H1 (cell line): ENCODE measurements at regions not wholly inside any gene's neighbourhood (a gene's known extent, or its start where the extent isn't known, plus 50 kb on each side); places are given as distances from the start of the nearest gene placed in this dataset.

Source experiments
- CTCF ChIA-PET: fragments of 300-600 bp; sonication (Branson Sonifier 250); formaldehyde crosslinking; loops from one replicate; lab custom pipeline; 2021; ENCODE audit not compliant: partially characterized antibody; lab: Charles Lee
- POLR2A ChIA-PET: fragments of 300-600 bp; sonication (Branson Sonifier 250); formaldehyde crosslinking; loops from one replicate; lab custom pipeline; 2021; ENCODE audit warnings: inconsistent platforms; ENCODE audit not compliant: partially characterized antibody; lab: Charles Lee
- DNase-seq, 2 experiments: peaks; one replicate each; pipeline versions ENCODE4 v3.0.0 to v3.0.0-alpha.2; 2010 to 2022; ENCODE audit warnings: low spot score in 2 of 2, low read depth in 1 of 2, mixed read lengths in 1 of 2
- FAIRE-seq: peaks from 2 replicates; lab custom pipeline; 2011; peaks lifted over from hg19 to GRCh38; lab: Jason Lieb, UNC
- H2AFZ ChIP-seq: 2 replicates; pipeline ENCODE4 v1.8.1; 2012; ENCODE audit warnings: low read length, inconsistent platforms
- H2AK5ac ChIP-seq: 2 replicates; pipeline ENCODE4 v1.6.1; 2013; ENCODE audit warnings: low read depth, low read length
- H2BK120ac ChIP-seq: replicated peaks from 2 replicates; pipeline ENCODE3; 2013; ENCODE audit warnings: low read depth, low read length, inconsistent platforms
- H2BK12ac ChIP-seq: 2 replicates; pipeline ENCODE4 v1.6.1; 2013; ENCODE audit warnings: low read depth, low read length
- H2BK15ac ChIP-seq: 2 replicates; pipeline ENCODE4 v1.6.1; 2013; ENCODE audit warnings: low read length
- H2BK20ac ChIP-seq: 2 replicates; pipeline ENCODE4 v1.6.1; 2013; ENCODE audit warnings: low read length
- H2BK5ac ChIP-seq: 2 replicates; pipeline ENCODE4 v1.6.1; 2013; ENCODE audit warnings: low read depth, low read length
- H3K14ac ChIP-seq: 2 replicates; pipeline ENCODE4 v1.6.1; 2013; ENCODE audit warnings: inconsistent platforms; ENCODE audit not compliant: insufficient read length
- H3K18ac ChIP-seq: 2 replicates; pipeline ENCODE4 v1.6.1; 2013; ENCODE audit warnings: low read length; ENCODE audit errors: extremely low read depth
- H3K23ac ChIP-seq: 2 replicates; pipeline ENCODE4 v1.6.1; 2013; ENCODE audit warnings: inconsistent platforms; ENCODE audit not compliant: insufficient read length
- H3K23me2 ChIP-seq: 2 replicates; pipeline ENCODE4 v1.6.1; 2013; ENCODE audit warnings: low read depth, low read length
- H3K27ac ChIP-seq: 2 replicates; pipeline ENCODE4 v1.6.1; 2011; ENCODE audit warnings: low read depth, low read length, inconsistent platforms
- H3K27me3 ChIP-seq, 4 experiments: replicated peaks in 1 of 4; 1 replicate in 1 of 4; 2 replicates in 3 of 4; pipeline versions ENCODE4 v1.6.1 to v1.8.1; 2011 to 2013; ENCODE audit warnings: low read length in 3 of 4, mild to moderate bottlenecking in 3 of 4, inconsistent platforms in 2 of 4, mixed read lengths in 2 of 4, moderate library complexity in 1 of 4; ENCODE audit not compliant: control insufficient read depth in 3 of 4, insufficient read depth in 3 of 4; ENCODE audit errors: extremely low read depth in 1 of 4
- H3K36me3 ChIP-seq, 4 experiments: 2 replicates each; pipeline versions ENCODE4 v1.6.1 to v1.8.1; 2011 to 2013; ENCODE audit warnings: mild to moderate bottlenecking in 4 of 4, low read length in 3 of 4, moderate library complexity in 2 of 4, control low read depth in 1 of 4, inconsistent platforms in 1 of 4; ENCODE audit not compliant: insufficient read depth in 4 of 4, control insufficient read depth in 2 of 4
- H3K4ac ChIP-seq: replicated peaks from 2 replicates; pipeline ENCODE3; 2013; ENCODE audit warnings: low read length, low read depth, mixed read lengths, inconsistent platforms; ENCODE audit not compliant: insufficient read length
- H3K4me1 ChIP-seq, 4 experiments: replicated peaks in 1 of 4; 1 replicate in 1 of 4; 2 replicates in 3 of 4; pipeline versions ENCODE4 v1.6.1 to v1.8.1; 2011 to 2013; ENCODE audit warnings: low read length in 3 of 4, inconsistent platforms in 2 of 4, mixed read lengths in 1 of 4; ENCODE audit not compliant: insufficient read depth in 4 of 4, control insufficient read depth in 3 of 4
- H3K4me2 ChIP-seq, 2 experiments: 2 replicates each; pipeline versions ENCODE4 v1.6.1 to v1.8.1; 2011 to 2013; ENCODE audit warnings: low read depth in 2 of 2, low read length in 2 of 2, control low read depth in 1 of 2, inconsistent platforms in 1 of 2, mild to moderate bottlenecking in 1 of 2; ENCODE audit not compliant: insufficient read depth in 1 of 2
- H3K4me3 ChIP-seq, 4 experiments: fragments of 200-600, 300-600 bp in 1 of 4; sonication (generic), shearing (Covaris generic), sonication (Bioruptor Twin) in 1 of 4; 2 replicates each; pipeline versions ENCODE4 v1.5.1 to v1.8.1; 2011 to 2016; ENCODE audit warnings: low read length in 4 of 4, low read depth in 3 of 4, control low read depth in 2 of 4, inconsistent platforms in 2 of 4, mild to moderate bottlenecking in 2 of 4, mixed read lengths in 1 of 4, moderate library complexity in 1 of 4; ENCODE audit not compliant: insufficient read depth in 2 of 4; ENCODE audit errors: extremely low read depth in 1 of 4
- H3K56ac ChIP-seq: replicated peaks from 2 replicates; pipeline ENCODE3; 2013; ENCODE audit warnings: low read depth, mild to moderate bottlenecking, mixed read lengths, low read length, inconsistent platforms; ENCODE audit not compliant: insufficient read length
- H3K79me1 ChIP-seq: 2 replicates; pipeline ENCODE4 v1.6.1; 2013; ENCODE audit warnings: low read depth, low read length, control low read depth
- H3K79me2 ChIP-seq, 2 experiments: 2 replicates each; pipeline versions ENCODE4 v1.6.1 to v1.8.1; 2012 to 2013; ENCODE audit warnings: low read length in 2 of 2, mild to moderate bottlenecking in 2 of 2, inconsistent platforms in 1 of 2; ENCODE audit not compliant: insufficient read depth in 2 of 2, control insufficient read depth in 1 of 2
- H3K9ac ChIP-seq, 4 experiments: replicated peaks in 1 of 4; 1 replicate in 1 of 4; 2 replicates in 3 of 4; pipeline versions ENCODE4 v1.6.1 to v1.8.1; 2011 to 2013; ENCODE audit warnings: low read depth in 3 of 4, low read length in 3 of 4, control low read depth in 2 of 4, mild to moderate bottlenecking in 2 of 4, moderate library complexity in 2 of 4, inconsistent platforms in 1 of 4; ENCODE audit errors: extremely low read depth in 1 of 4
- H3K9me3 ChIP-seq, 2 experiments: 2 replicates each; pipeline versions ENCODE4 v1.6.1 to v1.8.1; 2012 to 2013; ENCODE audit warnings: mild to moderate bottlenecking in 2 of 2, moderate library complexity in 2 of 2, control low read depth in 1 of 2, inconsistent platforms in 1 of 2, low read depth in 1 of 2, low read length in 1 of 2, mixed read lengths in 1 of 2; ENCODE audit not compliant: insufficient read depth in 2 of 2
- H4K20me1 ChIP-seq, 2 experiments: replicated peaks in 1 of 2; 2 replicates each; pipeline versions ENCODE3 to v1.8.1; 2011 to 2013; ENCODE audit warnings: inconsistent platforms in 2 of 2, low read length in 2 of 2, mild to moderate bottlenecking in 1 of 2; ENCODE audit not compliant: insufficient read depth in 2 of 2, control insufficient read depth in 1 of 2
- H4K5ac ChIP-seq: 2 replicates; pipeline ENCODE4 v1.6.1; 2013; ENCODE audit warnings: low read length, low read depth, mixed read lengths, inconsistent platforms; ENCODE audit not compliant: insufficient read length
- H4K8ac ChIP-seq: 2 replicates; pipeline ENCODE4 v1.8.0; 2013; ENCODE audit warnings: mild to moderate bottlenecking, moderate library complexity, low read length, inconsistent platforms; ENCODE audit not compliant: insufficient read depth; ENCODE audit errors: extremely low read depth
- H4K91ac ChIP-seq: replicated peaks from 2 replicates; pipeline ENCODE3; 2013; ENCODE audit warnings: low read length, mixed read lengths, inconsistent platforms; ENCODE audit not compliant: insufficient read length
- NANOG ChIP-seq: IDR thresholded peaks from 2 replicates; pipeline ENCODE4 v1.6.1; 2011; ENCODE audit warnings: low read length, low read depth, mild to moderate bottlenecking, inconsistent platforms; ENCODE audit not compliant: insufficient read depth, poor library complexity, severe bottlenecking
- SIN3A ChIP-seq, 2 experiments: IDR thresholded peaks in 1 of 2; conservative IDR thresholded peaks in 1 of 2; 2 replicates each; pipeline ENCODE4 v1.6.1; 2011 to 2012; ENCODE audit warnings: low read length in 2 of 2, improper control_type of control experiment in 1 of 2, low read depth in 1 of 2, mild to moderate bottlenecking in 1 of 2
- TEAD4 ChIP-seq: IDR thresholded peaks from 2 replicates; pipeline ENCODE4 v1.6.1; 2012; ENCODE audit warnings: low read depth, low read length, inconsistent platforms, mixed read lengths
- WGBS, 2 experiments: shearing (Covaris generic) in 1 of 2; methylation state at CpG; one replicate each; pipeline versions ENCODE4 v1.1.6 to v1.1.7; 2013 to 2015; ENCODE audit warnings: low lambda C conversion rate in 2 of 2, mixed read lengths in 2 of 2, inconsistent platforms in 1 of 2, low coverage in 1 of 2, missing lambda C conversion rate in 1 of 2; ENCODE audit not compliant: insufficient replicate concordance in 2 of 2, insufficient coverage in 1 of 2, insufficient read length in 1 of 2; ENCODE audit errors: extremely low coverage in 1 of 2, missing lambda C conversion rate in 1 of 2; 5-methylcytosine and 5-hydroxymethylcytosine counted together

DNA sequence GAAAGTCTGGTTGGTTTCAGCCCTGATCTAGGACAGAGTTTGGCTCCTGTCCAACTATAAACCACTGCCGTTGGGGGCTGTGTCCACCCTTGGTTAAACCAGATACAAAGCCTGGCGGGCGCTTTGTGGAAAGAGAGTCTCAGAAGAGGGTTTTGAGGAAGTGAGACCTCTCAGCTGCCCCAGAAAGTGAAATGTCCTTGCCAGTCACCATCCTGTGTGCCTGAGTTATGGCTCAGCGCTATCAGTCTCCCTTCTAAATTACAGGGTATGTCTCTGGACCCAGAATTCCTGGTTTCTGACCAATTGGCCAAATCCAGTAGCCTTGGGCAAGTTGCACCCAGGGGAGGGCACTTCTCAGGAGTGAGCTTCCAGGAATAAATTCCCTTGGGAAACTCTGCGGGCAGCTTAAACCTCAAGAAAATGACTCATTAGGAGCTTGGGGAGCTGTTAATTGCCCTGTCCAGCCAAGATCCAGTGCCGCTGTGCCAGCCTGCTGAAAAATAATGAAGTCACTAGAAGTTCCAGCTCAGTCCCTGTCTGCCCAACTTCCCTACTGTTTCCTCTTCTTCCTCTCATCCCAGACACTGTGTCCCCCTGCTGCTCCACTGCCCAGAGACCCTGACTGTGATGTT is 66.7 kb upstream of the PDZD8 start:
- CTCF ChIA-PET, result interaction anchor here (0.6 to 10.0 kb wide), 40 partner anchors 10 to 301 kb away, joined by 3 to 132 read pairs (median 4); no protein-coding TSS in a partner anchor
- 87% methylated on average over 6 of the region's 6 CpGs; no CpG with 5 or more reads in 1 of the 2 experiments for WGBS, 2 experiments
- TF ChIP-seq TEAD4 (no peak), NANOG (no peak), SIN3A (conservative IDR thresholded peaks at IDR 0.05 in 1 of 2, IDR thresholded peaks at IDR 0.05 in 1 of 2; ENCODE audit: low read depth in 1 of 2, low read length in 2 of 2) (no peak)

More for the DNA sequence above, 66.7 kb upstream of the PDZD8 start:
- no peak overlapping the region for H3K14ac ChIP-seq
- H2AK5ac ChIP-seq, result no peak overlapping the region
- no peaks in the 10 kb centered on the region for H3K23me2 ChIP-seq
- peaks cover 19 to 20% of the 10 kb centered on the region in 2 experiments for H3K9me3 ChIP-seq
- H3K79me2 ChIP-seq, result no peaks in the 10 kb centered on the region
- no peak overlapping the region for H3K23ac ChIP-seq
- DNase-seq, result no peak
- H4K91ac ChIP-seq, result no peak overlapping the region
- no peak overlapping the region for H2BK20ac ChIP-seq
- no peak overlapping the region for H2AFZ ChIP-seq
- H2BK5ac ChIP-seq, result no peak overlapping the region
- no peaks in the 10 kb centered on the region; a peak in 1 of 7 replicates for H3K4me1 ChIP-seq
- FAIRE-seq, result no peak
- no peaks in the 10 kb centered on the region for H3K27me3 ChIP-seq
- H2BK15ac ChIP-seq, result no peak overlapping the region
- H4K20me1 ChIP-seq, result no peaks in the 10 kb centered on the region
- no peak overlapping the region for H3K4me3 ChIP-seq
- H3K18ac ChIP-seq, result no peak overlapping the region
- no peak overlapping the region for H2BK12ac ChIP-seq
- H4K8ac ChIP-seq, result no peak overlapping the region
- H3K4ac ChIP-seq, result no peak overlapping the region
- no peak overlapping the region for H3K4me2 ChIP-seq
- POLR2A ChIA-PET, result no interaction called here
- H3K27ac ChIP-seq, result no peak overlapping the region
- no peak overlapping the region for H3K9ac ChIP-seq
- no peak overlapping the region for H2BK120ac ChIP-seq
- no peaks in the 10 kb centered on the region; a peak in 1 of 8 replicates for H3K36me3 ChIP-seq
- H3K56ac ChIP-seq, result no peak overlapping the region
- no peaks in the 10 kb centered on the region for H3K79me1 ChIP-seq
- no peak overlapping the region for H4K5ac ChIP-seq
